H7 (cell line): ENCODE measurements at regions not wholly inside any gene's neighbourhood (a gene's known extent, or its start where the extent isn't known, plus 50 kb on each side); places are given as distances from the start of the nearest gene placed in this dataset.
A peak's percentile ranks its signal among the peaks of the same experiment; 100 is the strongest.

ENCODE experiments used
- DNase-seq: peaks from one replicate; pipeline ENCODE4 v3.0.0; 2012
- H3K27me3 ChIP-seq: 2 replicates; pipeline ENCODE4 v1.6.0; 2011; ENCODE audit warnings: mild to moderate bottlenecking, low read length; ENCODE audit not compliant: control insufficient read depth, insufficient read depth
- H3K36me3 ChIP-seq: replicated peaks from 2 replicates; pipeline ENCODE4 v1.5.1; 2011; ENCODE audit warnings: low read length; ENCODE audit not compliant: control insufficient read depth, insufficient read depth
- H3K4me3 ChIP-seq: 2 replicates; pipeline ENCODE4 v1.5.1; 2011; ENCODE audit warnings: low read depth, mild to moderate bottlenecking, control low read depth, low read length, moderate library complexity; ENCODE audit not compliant: insufficient read depth

DNA sequence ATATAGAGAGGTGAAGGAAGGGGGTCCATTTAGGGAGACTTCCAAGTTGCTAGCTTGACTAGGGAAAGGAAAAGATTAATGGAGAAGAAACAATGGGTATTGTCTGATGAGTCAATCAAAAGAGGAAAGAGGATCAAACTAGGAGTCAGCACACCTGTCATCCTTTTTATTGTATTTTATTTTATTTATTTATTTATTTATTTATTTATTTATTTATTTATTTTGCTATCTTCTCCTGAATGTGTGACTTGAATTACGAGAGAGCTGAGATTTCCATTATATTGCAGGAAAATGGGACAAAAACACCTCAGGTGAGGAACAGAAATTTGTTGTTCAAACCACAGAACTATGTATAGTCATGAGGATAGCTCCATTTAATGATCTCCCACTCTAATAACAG lies 58.9 kb downstream of the NUDT11 start:
- Histone ChIP-seq H3K36me3 (no peaks in the 10 kb centered on the region), H3K27me3 (no peaks in the 10 kb centered on the region), H3K4me3 (no peak overlapping the region)
- no peak for DNase-seq

DNA sequence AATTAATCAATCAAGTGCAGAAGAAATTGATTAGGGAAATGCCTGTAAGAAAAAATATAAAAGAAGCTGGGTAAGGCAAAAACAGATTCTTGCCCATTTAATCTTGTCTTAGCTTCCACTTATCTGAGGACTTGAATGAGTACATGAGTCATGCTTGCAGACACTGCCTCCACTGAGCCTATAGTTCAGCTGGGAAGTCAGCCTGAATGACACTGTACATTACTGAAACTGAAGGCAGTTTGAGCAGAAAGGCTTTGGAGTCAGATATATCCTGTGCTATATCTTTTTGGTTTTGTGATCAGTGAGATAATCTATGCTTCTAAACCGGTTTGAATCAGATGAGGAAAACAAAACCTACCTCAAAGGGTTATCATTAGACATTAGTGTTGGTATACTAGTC lies 61.3 kb downstream of the NUDT11 start:
- no peaks in the 10 kb centered on the region for H3K27me3 ChIP-seq
- no peaks in the 10 kb centered on the region for H3K36me3 ChIP-seq
- no peak for DNase-seq
- no peak overlapping the region for H3K4me3 ChIP-seq

DNA sequence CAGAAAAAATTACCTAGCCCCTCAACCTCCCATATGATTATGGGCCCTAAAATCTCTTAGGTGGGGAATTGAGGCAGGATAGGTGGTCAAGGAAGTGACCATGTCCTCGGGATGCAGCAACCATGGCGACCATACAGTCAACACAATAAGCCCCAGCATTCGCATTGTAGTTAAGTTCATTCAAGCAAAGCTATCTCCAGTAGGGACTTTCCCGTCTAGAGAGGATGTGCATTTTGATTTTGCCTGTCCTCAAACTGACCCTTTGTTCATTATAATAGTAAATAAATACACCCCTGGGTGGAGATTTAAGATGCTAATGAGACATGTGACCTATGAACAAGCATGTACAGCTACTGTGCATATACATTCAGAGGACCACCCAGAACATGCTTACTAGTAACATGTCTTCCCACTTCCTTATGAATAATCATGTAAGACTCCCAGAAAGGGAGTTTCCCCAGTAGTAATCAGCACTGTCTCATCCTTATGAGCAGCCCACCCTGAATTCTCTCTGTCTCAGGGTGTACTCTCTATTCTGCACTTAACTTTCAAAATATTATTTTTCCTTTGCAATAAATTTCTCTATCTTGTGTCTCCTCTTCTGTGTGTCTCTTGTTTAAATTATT lies 74.3 kb downstream of the NUDT11 start:
- DNase-seq = no peak
- H3K36me3 ChIP-seq = no peaks in the 10 kb centered on the region
- no peak overlapping the region for H3K4me3 ChIP-seq
- H3K27me3 ChIP-seq = no peaks in the 10 kb centered on the region

DNA sequence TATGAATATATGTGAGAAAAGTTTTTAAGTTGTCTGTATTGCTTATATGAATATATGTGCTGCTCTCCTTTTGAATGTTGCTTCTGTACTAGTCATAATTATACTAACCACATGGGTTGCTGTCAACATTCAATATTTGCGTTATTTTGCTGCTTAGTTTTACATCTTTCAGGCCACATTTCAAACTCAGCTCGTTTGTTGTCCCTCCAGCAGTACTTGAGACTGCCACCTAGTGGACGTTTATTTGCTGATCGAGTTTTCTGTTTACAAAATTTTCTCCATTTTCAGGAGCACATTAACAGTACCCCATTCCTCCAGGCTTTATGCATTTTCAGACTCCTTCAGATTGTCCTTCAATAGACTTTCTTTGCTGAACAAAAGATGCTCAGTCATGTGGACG lies 75.8 kb downstream of the NUDT11 start:
- Histone ChIP-seq H3K4me3 (no peak overlapping the region), H3K27me3 (no peaks in the 10 kb centered on the region), H3K36me3 (no peaks in the 10 kb centered on the region)
- peak; percentile 23 for DNase-seq

DNA sequence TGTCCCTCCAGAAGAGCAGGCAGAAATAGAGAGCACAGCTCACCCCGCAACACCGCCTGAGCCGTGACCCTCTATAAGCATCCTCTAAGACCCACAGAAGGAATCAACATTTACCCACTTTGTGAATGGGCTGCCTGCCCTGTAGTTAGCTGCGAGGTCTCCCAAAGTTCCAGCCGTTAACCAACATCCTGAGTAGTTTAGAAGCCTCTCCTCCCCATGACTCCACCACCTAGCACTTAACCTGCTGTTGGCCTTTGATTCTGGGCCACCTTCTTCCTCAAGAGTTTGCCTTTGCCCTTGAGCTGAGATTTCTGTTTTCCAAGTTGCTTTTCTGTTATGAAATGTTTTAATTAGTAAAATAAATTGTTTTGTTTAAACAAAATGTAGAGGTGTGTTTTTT lies 75.8 kb downstream of the NUDT10 start:
- Histone ChIP-seq H3K4me3 (no peak overlapping the region), H3K36me3 (no peaks in the 10 kb centered on the region), H3K27me3 (no peaks in the 10 kb centered on the region)
- DNase-seq = no peak

DNA sequence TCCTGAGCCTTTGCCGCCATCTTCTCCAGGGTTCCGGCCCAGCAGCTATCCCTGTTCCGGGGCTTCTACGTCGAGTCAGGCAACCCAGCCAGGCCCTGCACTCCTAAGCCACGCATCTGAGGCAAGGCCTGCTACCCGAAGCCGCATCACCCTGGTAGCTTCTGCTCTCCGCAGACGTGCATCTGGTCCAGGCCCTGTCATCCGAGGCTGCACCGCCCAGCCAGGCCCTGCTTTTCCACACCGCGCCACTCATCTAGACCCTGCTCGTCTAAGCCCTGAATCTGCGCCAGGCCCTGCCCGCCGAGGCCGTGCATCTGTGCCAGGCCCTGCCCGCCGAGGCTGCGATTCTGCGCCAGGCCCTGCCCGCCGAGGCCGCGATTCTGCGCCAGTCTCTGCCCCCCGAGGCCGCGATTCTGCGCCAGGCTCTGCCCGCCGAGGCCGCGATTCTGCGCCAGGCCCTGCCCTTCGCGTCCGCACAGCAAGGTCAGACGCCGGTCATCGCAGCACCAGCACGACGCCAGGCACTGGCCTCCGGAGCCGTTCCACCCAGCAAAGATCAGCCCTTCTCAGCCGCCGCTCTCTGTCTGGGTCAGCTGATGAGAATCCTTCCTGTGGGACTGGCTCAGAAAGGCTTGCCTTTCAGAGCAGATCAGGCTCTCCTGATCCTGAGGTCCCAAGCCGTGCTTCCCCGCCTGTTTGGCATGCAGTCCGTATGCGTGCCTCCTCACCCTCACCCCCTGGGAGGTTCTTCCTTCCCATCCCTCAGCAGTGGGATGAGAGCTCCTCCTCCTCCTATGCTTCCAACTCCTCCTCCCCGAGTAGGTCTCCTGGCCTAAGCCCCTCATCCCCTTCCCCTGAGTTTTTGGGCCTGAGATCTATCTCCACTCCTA lies 75.1 kb downstream of the NUDT10 start:
- peak; percentile 35 for DNase-seq
- Histone ChIP-seq H3K4me3 (no peak overlapping the region), H3K27me3 (no peaks in the 10 kb centered on the region), H3K36me3 (no peaks in the 10 kb centered on the region)

DNA sequence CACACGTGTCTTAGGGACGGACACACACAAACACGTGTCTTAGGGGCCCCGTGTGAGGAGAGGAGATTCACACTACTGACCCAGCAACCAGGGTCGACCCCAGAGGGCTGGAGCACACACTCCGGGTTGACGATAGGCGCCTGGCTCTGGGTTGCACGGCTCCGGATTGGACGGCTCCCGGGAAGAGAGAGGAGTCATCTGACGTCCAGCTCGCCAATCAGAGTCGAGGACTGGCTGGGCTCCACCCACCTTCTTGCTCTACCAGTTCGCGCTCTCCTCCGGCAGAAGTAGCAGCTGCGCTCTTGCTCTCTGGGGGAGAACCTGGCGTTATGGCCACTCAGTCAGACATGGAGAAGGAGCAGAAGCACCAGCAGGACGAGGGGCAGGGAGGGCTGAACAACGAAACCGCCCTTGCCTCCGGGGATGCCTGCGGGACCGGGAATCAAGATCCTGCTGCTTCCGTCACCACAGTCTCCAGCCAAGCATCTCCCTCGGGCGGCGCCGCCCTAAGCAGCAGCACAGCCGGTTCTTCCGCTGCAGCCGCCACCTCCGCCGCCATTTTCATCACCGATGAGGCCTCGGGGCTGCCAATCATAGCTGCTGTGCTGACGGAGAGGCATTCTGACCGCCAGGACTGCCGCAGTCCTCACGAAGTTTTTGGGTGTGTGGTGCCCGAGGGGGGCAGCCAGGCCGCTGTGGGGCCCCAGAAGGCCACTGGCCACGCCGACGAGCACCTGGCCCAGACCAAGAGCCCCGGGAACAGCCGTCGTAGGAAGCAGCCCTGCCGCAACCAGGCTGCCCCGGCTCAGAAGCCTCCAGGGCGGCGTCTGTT lies 74.3 kb downstream of the NUDT10 start:
- Histone ChIP-seq H3K36me3 (no peaks in the 10 kb centered on the region), H3K4me3 (no peak overlapping the region), H3K27me3 (no peaks in the 10 kb centered on the region)
- DNase-seq = peak; percentile 26

DNA sequence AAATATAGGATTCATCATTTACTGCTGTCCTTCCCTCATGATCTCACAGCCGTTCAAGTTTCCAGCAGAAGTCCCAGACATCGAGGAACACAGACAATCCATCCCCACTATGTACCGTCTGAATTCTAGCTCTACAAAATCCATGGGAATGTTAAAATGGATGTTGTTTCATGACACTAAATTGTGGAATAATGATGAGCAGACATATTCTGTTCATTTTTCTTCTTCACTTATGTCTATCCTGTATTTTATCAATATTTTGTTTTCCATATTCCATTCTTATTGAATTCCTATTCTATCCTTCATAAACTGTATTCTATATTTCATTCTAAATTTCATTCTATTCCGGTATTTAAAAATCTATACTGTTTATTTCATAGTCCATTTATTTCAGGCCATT lies 71.8 kb downstream of the NUDT10 start:
- Histone ChIP-seq H3K27me3 (no peaks in the 10 kb centered on the region), H3K36me3 (no peaks in the 10 kb centered on the region), H3K4me3 (no peak overlapping the region)
- DNase-seq = no peak

DNA sequence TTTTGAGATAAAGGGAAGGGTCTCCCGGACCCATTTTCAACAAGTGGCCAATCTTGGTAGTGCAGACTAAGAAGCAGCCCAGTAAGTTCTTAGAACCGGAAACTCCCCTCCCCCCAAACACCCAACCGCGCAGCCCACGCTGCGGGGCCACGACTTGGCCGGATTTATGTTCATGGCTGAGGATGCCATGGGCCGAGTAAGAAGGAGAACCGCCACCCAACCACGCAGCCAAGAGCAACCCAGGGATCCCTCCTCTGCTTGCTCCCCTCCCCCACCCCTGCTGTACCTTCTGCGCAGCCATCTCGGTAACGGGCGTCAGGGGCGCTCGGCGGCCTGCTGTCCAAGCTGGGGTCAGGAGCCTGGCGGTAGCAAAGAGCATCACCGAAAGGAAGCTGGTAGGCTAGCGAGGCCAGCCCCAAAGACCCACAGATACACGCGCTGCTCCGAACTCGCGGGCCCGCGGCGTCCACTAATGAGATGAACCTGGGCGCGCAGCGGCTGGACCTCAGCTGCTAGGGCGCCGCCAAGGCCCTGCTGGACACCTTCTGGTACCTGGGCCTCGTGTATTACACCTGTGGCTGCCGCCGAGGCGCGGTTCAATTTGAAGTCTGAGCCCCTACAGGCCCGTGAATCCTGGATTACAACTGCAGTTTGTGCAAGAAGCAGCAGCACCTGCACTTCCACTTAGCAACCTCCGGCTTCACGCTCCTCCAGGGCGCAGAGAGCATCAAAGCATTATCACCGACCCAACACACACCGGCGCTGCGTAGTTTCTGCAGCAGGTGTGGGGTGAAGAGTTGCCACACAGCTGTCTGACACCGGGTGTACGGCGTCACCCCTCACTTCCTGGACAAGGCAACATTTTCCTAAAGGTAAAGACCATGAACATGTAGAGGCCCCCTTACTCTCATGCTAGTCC lies 63.4 kb downstream of the NUDT10 start:
- H3K36me3 ChIP-seq = no peaks in the 10 kb centered on the region
- peak; percentile 63 for DNase-seq
- peak overlapping the region; percentile 32; the same call in 1 of the 2 replicates for H3K4me3 ChIP-seq
- H3K27me3 ChIP-seq = no peaks in the 10 kb centered on the region

DNA sequence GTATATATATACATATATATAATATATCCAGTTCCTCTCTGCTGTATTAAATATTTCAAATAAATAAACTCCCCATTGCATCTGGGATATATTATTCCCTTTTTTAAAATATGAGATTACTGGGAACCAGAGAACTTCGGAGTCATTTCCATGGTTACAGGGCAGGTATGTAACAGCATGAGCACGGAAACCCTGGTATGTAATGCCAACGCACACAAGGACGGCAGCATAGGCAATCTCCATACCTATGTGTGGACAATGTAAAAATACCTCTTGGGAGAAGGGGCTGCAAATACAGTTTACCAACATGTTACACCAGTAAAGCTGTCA lies 62.8 kb downstream of the NUDT10 start:
- DNase-seq = no peak
- Histone ChIP-seq H3K4me3 (no peak overlapping the region), H3K36me3 (no peaks in the 10 kb centered on the region), H3K27me3 (no peaks in the 10 kb centered on the region)
